Lung microvascular endothelial cell (primary cell): ENCODE measurements at regions not wholly inside any gene's neighbourhood (a gene's known extent, or its start where the extent isn't known, plus 50 kb on each side); places are given as distances from the start of the nearest gene placed in this dataset.

Experiments used
- DNase-seq, 2 donors: peaks; one replicate each; pipeline versions ENCODE4 v3.0.0 to v3.0.0-alpha.2; 2010; ENCODE audit warnings: low read depth in 2 of 2

DNA sequence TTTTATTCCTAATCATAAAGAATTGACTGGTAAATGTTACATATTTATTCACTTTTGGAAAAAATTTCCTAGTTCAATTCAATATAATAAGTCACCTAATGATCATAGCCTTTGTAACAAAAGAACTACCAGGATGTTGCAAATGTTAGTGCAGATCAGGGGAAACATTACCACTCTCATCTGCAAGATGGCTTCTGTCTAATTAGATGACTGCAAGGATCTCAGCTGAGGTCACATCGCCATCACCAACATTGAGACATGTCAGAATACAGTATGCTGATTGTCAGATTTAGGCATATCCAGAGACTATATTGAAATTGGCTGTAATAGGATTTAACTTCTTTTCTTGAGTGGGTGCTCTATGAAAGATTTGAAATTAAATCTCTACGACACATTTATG is 431.4 kb upstream of the AGTR1 start:
- no peak for DNase-seq

DNA sequence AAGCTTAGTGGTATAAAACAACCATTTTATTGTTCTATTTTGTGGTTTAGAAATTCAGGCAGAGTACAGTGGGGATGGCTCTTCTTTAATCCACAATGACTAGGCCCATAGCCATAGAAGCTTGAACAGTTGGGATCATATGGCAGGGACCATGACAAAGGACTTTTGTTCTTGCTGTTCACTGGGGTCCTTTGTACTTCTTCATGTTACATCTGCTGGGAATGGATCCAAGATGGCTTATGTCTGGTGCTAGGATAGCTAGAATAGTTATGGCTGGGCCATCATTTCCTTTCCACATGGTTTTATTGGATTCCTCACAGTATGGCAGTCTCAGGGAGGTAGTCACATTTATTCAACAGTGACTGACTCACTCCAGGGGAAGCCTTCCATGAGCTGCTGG is 427.9 kb upstream of the AGTR1 start:
- no peak for DNase-seq

GRCh38 chr3:148280623-148281242 is 417.0 kb upstream of the AGTR1 start:
- DNase-seq: no peak

DNA sequence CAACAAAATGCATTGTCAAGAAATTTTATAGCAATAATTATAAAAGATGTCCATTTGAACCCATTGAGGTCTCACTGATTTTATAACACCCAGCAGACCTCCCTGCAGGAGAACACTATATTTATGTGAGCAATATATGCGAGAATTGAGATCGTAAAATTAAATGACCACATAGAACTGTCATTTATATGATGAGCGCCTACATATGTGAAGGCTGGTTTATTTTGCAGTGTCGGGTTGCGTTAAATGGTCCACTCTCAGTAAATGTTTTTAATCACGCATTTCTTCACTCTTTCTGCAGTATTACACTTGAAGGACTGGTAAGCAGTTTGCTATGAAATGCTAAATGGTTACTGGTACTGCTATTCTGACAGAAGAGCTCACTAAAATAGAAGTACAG is 408.5 kb upstream of the AGTR1 start:
- DNase-seq: no peak

GRCh38 chr3:148297013-148297412 is 400.7 kb upstream of the AGTR1 start:
- no peak for DNase-seq

DNA sequence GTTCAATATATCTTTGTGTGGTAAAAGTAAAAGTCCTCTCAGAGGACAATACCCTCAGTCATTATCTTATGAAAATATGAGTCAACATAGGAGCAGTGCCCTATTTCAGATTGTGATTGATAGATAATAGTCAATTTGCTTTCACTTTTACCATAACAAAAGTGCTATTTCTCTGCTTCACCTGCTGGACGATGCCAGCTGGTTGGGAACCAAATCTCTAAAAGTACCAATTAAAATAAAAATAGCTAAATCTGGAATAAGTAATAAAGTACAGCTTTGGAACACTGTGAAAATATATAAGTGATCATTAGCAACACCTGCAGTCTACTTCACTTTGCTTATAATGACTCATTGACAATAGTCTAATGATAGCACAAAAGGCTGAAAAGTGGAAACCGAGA is 390.3 kb upstream of the AGTR1 start:
- no peak for DNase-seq

DNA sequence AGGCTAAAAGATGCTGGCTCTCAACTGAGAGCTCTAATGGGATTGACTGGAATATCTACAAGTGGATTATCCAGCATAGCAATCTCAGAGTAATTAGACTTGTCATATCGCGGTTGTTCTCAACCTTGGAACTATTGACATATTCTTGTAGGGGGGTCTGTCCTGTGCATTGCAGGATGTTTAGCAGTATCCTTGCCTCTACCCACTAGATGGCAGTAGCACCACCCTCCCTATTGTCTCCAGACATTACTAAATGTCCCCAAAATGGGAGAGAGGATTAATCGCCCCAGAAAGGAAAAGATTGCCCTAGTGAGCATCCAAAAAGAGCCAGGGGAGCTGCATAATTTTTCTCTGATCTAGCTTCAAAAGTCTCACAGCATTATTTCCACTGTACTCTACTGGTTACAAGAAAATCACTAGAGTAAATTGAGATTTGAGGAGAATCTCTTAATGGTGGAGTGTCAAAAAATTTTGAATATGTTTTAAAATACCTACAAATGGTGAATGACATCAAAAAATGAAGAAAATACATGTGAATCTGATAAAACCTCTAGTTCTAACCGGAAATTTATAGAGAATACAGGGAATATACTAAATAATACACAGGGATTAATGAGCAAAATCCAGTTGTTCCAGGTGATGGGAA is 388.2 kb upstream of the AGTR1 start:
- DNase-seq: peak; percentile 45 to 51

DNA sequence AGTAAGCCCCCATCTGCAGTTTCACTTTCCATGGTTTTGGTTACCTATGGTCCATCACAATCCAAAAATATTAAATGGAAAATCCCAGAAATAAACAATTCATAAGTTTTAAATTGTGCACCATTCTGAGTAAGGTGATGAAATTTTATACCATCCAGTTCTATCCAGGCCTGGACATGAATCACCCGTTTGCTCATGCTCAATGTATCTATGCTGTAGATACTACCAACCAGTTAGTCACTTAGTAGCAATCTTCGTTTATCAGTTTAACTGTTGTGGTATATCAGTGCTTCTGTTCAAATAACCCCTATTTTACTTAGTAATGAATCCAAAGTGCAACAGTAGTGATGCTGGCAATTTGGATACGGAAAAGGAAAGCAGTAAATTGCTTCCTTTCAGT is 381.9 kb upstream of the AGTR1 start:
- no peak for DNase-seq

GRCh38 chr3:148318240-148318639 is 379.5 kb upstream of the AGTR1 start:
- no peak for DNase-seq

DNA sequence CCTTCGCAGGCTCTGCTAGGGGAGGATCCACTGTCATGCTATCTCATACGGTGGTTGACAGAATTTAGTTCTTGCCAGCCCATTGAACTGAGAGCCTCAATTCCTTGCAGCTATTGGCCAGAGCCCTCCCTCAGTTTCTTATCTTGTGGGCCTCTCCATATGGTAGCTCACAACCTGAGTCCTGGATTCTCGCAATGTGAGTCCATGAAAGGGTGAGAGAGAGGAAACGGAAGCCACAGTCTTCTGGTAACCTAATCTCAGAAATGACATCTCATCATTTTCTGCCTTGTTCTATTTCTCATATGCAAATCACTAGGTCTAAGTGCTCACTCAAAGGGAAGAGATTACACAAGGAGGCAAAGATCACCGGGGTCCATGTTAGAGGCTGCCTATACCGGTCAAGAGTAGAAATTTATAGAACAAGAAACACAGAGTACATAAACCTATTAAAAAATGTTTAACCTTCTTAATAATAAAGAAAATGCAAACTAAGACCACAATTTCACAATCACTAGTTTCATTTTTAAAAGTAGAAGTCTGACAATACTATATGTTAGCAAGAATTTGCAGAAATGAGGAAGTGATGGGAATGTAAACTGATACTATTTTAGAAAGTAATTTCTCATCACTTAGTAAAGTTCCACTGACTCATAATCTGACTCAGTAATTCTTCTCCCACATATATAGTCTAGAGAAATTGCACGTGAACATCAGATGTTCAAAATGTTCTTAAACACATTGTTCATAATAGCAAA is 378.4 kb upstream of the AGTR1 start:
- peak in 1 of 2 donors; percentile 55 for DNase-seq

GRCh38 chr3:148319960-148320359 is 377.7 kb upstream of the AGTR1 start:
- no peak for DNase-seq

DNA sequence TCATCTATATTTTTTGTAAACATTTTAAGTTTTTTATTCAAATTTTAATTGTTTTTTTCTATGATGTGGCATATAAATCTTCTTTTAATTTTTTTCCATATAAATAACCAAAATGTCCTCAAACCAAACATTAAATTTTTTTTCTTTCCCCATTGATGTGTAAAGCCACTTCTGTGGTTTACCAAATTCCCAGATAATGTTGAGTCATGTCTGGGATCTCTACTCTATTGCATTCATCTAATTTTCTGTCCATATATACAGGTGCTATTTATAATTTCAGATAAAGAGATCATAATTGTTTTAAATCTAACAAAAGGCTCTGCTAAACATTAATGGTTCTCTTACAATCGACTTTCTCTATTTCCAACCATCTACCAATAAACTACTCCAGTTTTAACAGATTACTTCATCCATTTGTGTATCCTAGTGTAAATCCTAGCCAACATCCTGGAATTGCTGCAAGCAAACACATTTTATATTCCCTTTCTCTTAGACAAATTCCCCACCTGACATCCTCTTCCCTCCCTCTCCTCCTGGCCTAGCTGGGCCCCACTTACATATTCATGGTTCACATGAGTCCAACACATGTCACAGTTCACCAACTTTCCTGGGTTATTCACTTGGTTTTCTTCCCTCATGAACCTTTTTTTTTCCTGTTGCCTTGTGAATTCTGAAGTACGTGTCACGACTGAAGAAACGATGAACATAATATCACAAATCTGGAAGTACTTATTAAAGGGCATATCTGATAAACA is 368.0 kb upstream of the AGTR1 start:
- DNase-seq: no peak

- no peak for DNase-seq
Observed at GRCh38 chr3:148330542-148330941, 367.2 kb upstream of the AGTR1 start.

GRCh38 chr3:148331081-148331846 is 366.4 kb upstream of the AGTR1 start:
- DNase-seq: no peak

DNA sequence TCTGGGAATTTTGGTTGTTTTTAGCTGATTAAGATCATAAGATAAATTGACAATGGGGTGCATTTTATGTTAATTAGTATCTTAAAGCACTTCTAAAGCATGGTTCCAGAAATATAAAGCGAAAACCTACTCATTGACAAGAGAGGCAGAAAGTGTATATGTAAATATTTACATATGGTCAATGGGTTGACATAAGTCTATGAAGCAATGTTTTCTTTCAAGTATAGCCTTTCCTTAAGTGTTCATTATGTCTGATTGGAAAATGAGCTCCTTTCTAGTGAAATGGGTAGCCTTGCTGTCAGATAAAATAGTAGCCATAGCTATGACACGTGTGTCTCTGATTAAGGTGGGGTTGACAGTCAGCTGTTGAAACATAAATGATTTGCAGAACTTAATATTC is 365.2 kb upstream of the AGTR1 start:
- no peak for DNase-seq

DNA sequence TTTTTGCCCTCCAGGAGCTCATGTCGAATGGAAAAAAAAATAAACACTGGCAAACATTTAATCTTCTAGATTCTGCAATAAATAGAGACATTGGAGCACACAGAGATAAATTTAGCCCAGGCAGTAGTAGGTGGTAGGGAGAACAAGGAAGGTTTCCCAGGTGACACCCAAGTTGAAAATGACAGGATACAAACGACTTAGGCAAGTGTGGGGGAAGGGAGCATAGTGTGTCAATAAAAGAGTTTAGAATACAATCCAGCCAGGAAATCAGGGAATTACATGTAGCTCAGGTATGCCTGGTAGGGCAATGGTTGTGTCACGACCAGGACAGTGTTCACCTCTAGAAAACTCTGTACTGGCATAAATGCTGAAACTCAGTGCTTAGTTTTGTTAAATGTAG is 364.6 kb upstream of the AGTR1 start:
- DNase-seq: no peak

GRCh38 chr3:148335612-148336011 is 362.1 kb upstream of the AGTR1 start:
- no peak for DNase-seq

DNA sequence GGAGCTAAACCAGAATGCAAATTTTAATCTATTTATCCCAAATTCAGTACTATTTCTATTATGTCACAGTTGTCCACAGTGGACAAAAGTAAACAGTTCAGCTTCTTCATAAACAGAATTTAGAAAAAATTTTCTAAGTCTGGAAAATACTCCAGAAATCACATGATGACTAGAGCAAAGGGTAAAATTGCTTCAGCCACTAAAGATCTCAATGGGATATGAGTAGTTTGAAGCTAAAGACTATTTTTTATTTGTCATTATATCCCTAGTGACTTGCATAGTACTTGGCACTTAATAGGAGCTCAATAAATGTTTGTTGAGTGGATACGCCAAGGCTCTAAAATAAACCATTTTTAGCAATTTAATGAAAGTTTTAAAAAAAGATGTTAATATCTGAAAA is 354.3 kb upstream of the AGTR1 start:
- DNase-seq: no peak

GRCh38 chr3:148344521-148344920 is 353.2 kb upstream of the AGTR1 start:
- DNase-seq: no peak

GRCh38 chr3:148360051-148360450 is 337.7 kb upstream of the AGTR1 start:
- no peak for DNase-seq

GRCh38 chr3:148366743-148367410 is 330.8 kb upstream of the AGTR1 start:
- DNase-seq: peak in 1 of 2 donors; percentile 3
